ENCODE measurements at regions not wholly inside any gene's neighbourhood (a gene's known extent, or its start where the extent isn't known, plus 50 kb on each side); places are given as distances from the start of the nearest gene placed in this dataset.

DNA sequence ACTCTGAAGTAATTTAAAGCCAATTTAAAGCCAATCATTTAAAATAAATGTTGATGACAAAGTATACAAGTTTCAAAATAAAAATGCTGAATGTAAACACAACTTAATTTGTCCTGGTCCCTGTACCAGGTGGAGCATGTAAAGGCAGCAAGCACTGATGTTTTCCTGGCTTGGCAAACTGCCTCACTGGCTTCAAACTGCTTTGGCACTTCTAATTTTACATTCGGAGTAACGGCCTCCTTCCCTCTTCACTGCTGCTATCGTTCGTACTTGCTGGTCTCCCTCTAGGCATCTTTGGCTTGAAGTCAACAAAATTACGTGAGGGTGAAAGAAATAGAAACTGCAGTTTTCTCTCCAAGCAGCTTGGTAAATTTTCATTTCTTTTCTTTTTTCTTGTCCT is 287.9 kb downstream of the LTN1 start:
- TF ChIP-seq EZH2 (IDR thresholded peaks at IDR 0.05; ENCODE audit: borderline replicate concordance) (no peak), CTCF (IDR thresholded peaks at IDR 0.05; ENCODE audit: poor library complexity) (no peak), EZH2phosphoT487 (IDR thresholded peaks at IDR 0.05; ENCODE audit: low read depth, severe bottlenecking, unreplicated experiment) (no peak)
